Kidney epithelial cell (primary cell): ENCODE measurements at regions not wholly inside any gene's neighbourhood (a gene's known extent, or its start where the extent isn't known, plus 50 kb on each side); places are given as distances from the start of the nearest gene placed in this dataset.
"Not testable (repeated sequence)": the region's sequence is repeated elsewhere in the genome, so short reads cannot be mapped to it uniquely, and the experiment has no call there.

Source experiments
- DNase-seq: peaks from one replicate; pipeline ENCODE4 v3.0.0-alpha.2; 2010; ENCODE audit warnings: low read depth
- H3K27me3 ChIP-seq: 2 replicates; pipeline ENCODE4 v1.6.0; 2011; ENCODE audit warnings: low read length; ENCODE audit not compliant: control insufficient read depth, insufficient read depth
- H3K36me3 ChIP-seq: 2 replicates; pipeline ENCODE4 v1.5.1; 2011; ENCODE audit warnings: low read length; ENCODE audit not compliant: control insufficient read depth, insufficient read depth
- H3K4me3 ChIP-seq: 2 replicates; pipeline ENCODE4 v1.5.1; 2011; ENCODE audit warnings: low read depth, mild to moderate bottlenecking, control low read depth, low read length
- CTCF ChIP-seq: IDR thresholded peaks from 2 replicates; pipeline ENCODE4 v1.5.1; 2011; ENCODE audit warnings: mild to moderate bottlenecking, moderate library complexity, low read length, control low read depth, inconsistent platforms; ENCODE audit not compliant: insufficient read depth, poor library complexity, severe bottlenecking

- TF ChIP-seq CTCF, result no peak
- Histone ChIP-seq H3K36me3 (no peaks in the 10 kb centered on the region), H3K27me3 (no peaks in the 10 kb centered on the region), H3K4me3 (no peak overlapping the region)
- DNase-seq, result no peak
Measured at GRCh38 chr22:47495110-47495509, 732.7 kb downstream of the TBC1D22A start.

- DNase-seq, H3K36me3 ChIP-seq, H3K27me3 ChIP-seq, H3K4me3 ChIP-seq: not testable (repeated sequence)
Measured at GRCh38 chr22:47488131-47488530, 725.7 kb downstream of the TBC1D22A start.

GRCh38 chr22:47486569-47487312, 724.3 kb downstream of the TBC1D22A start:
- TF ChIP-seq CTCF, result no peak
- Histone ChIP-seq H3K4me3 (no peak overlapping the region), H3K36me3 (no peaks in the 10 kb centered on the region), H3K27me3 (no peaks in the 10 kb centered on the region)
- DNase-seq, result no peak

- no peak for DNase-seq
- TF ChIP-seq CTCF, result no peak
- Histone ChIP-seq H3K27me3 (no peaks in the 10 kb centered on the region), H3K36me3 (no peaks in the 10 kb centered on the region), H3K4me3 (no peak overlapping the region)
Measured at GRCh38 chr22:47484960-47485569, 722.6 kb downstream of the TBC1D22A start.

GRCh38 chr22:47476231-47476630, 713.8 kb downstream of the TBC1D22A start:
- no peaks in the 10 kb centered on the region for H3K27me3 ChIP-seq
- H3K4me3 ChIP-seq, result no peak overlapping the region
- no peak for DNase-seq
- H3K36me3 ChIP-seq, result no peaks in the 10 kb centered on the region
- TF ChIP-seq CTCF, result no peak

- Histone ChIP-seq H3K4me3 (no peak overlapping the region), H3K27me3 (no peaks in the 10 kb centered on the region), H3K36me3 (no peaks in the 10 kb centered on the region)
- TF ChIP-seq CTCF, result no peak
- DNase-seq, result no peak
Measured at GRCh38 chr22:47474895-47475294, 712.4 kb downstream of the TBC1D22A start.
